HepG2 (cell line): ENCODE measurements at regions not wholly inside any gene's neighbourhood (a gene's known extent, or its start where the extent isn't known, plus 50 kb on each side); places are given as distances from the start of the nearest gene placed in this dataset.

ENCODE experiments used
- ATAC-seq: fragments of 200-7000 bp; cut with Tn5 transposase; 3 replicates; pipeline ENCODE4 v1.9.1; 2020; ENCODE audit warnings: mild to moderate bottlenecking, moderate library complexity
- BruUV-seq: library from RNA; stranded (reverse); fragments of 400-500 nt; replicated peaks from 2 replicates; lab custom pipeline; 2021; lab: Mats Ljungman, UMichigan
- CTCF ChIA-PET: fragments of 300-600 bp; formaldehyde crosslinking; extraction: SDS; loops from one replicate; lab custom pipeline; 2021; ENCODE audit warnings: low total read pairs, inconsistent platforms, low intra/inter-chr PET ratio; lab: Yijun Ruan, JAX
- POLR2A ChIA-PET: fragments of 350-600 bp; sonication (Branson Sonifier 250); formaldehyde crosslinking; loops from one replicate; lab custom pipeline; 2020; ENCODE audit warnings: antibody characterized with exemption, inconsistent platforms; lab: Yijun Ruan, JAX
- DNase-seq: peaks from one replicate; pipeline ENCODE4 v3.0.0-alpha.2; 2015; ENCODE audit warnings: low spot score
- FAIRE-seq: peaks from 3 replicates; lab custom pipeline; 2011; peaks lifted over from hg19 to GRCh38; lab: Jason Lieb, UNC
- H2AFZ ChIP-seq: one replicate; pipeline ENCODE4 v1.6.1; 2011; ENCODE audit warnings: low read length, inconsistent platforms
- H3K27ac ChIP-seq: fragments of 300-600 bp; 3 replicates; pipeline ENCODE4 v1.8.0; 2011; ENCODE audit warnings: mixed run types, mild to moderate bottlenecking, mixed read lengths, low read length, inconsistent platforms; ENCODE audit not compliant: insufficient read depth; ENCODE audit errors: extremely low read length
- H3K27me3 ChIP-seq, 2 experiments: fragments of 200-600 bp in 1 of 2; 2 replicates in 1 of 2; 3 replicates in 1 of 2; pipeline versions ENCODE4 v1.6.0 to v1.8.0; 2011; ENCODE audit warnings: low read length in 2 of 2, mild to moderate bottlenecking in 2 of 2, moderate library complexity in 2 of 2, inconsistent platforms in 1 of 2; ENCODE audit not compliant: insufficient read depth in 2 of 2, control insufficient read depth in 1 of 2
- H3K36me3 ChIP-seq, 2 experiments: fragments of 200-600 bp in 1 of 2; replicated peaks in 1 of 2; 2 replicates in 1 of 2; 3 replicates in 1 of 2; pipeline versions ENCODE4 v1.5.1 to v1.8.0; 2011; ENCODE audit warnings: low read length in 2 of 2, inconsistent platforms in 1 of 2; ENCODE audit not compliant: insufficient read depth in 2 of 2, control insufficient read depth in 1 of 2
- H3K4me1 ChIP-seq: 2 replicates; pipeline ENCODE4 v1.5.1; 2012; ENCODE audit warnings: low read length, inconsistent platforms; ENCODE audit not compliant: insufficient read depth
- H3K4me2 ChIP-seq: 2 replicates; pipeline ENCODE4 v1.6.0; 2011; ENCODE audit warnings: low read depth, low read length, inconsistent platforms
- H3K4me3 ChIP-seq, 3 experiments: fragments of 200-600 bp in 1 of 3; sonication (generic), shearing (Covaris generic) in 1 of 3; replicated peaks in 1 of 3; 2 replicates each; pipeline ENCODE4 v1.5.1; 2011 to 2016; ENCODE audit warnings: low read length in 3 of 3, inconsistent platforms in 2 of 3, low read depth in 2 of 3, mild to moderate bottlenecking in 2 of 3, control low read depth in 1 of 3, mixed read lengths in 1 of 3; ENCODE audit not compliant: insufficient read depth in 1 of 3
- H3K79me2 ChIP-seq: one replicate; pipeline ENCODE4 v1.6.1; 2011; ENCODE audit warnings: low read length, inconsistent platforms; ENCODE audit not compliant: insufficient read depth
- H3K9ac ChIP-seq: 2 replicates; pipeline ENCODE4 v1.6.0; 2011; ENCODE audit warnings: mild to moderate bottlenecking, low read depth, low read length, inconsistent platforms; ENCODE audit not compliant: insufficient read depth
- H3K9me3 ChIP-seq: 2 replicates; pipeline ENCODE4 v1.5.1; 2012; ENCODE audit warnings: mild to moderate bottlenecking, low read length
- H4K20me1 ChIP-seq: 2 replicates; pipeline ENCODE4 v1.6.0; 2011; ENCODE audit warnings: inconsistent platforms, mild to moderate bottlenecking, low read length, moderate library complexity; ENCODE audit not compliant: insufficient read depth
- CBX2 ChIP-seq, 2 experiments: fragments of 200-600 bp in 1 of 2; sonication (generic); formaldehyde crosslinking in 1 of 2; IDR thresholded peaks; 2 replicates each; pipeline versions ENCODE4 v1.7.0 to v1.8.1; 2018 to 2022; ENCODE audit warnings: low read depth in 2 of 2, low read length in 1 of 2, mild to moderate bottlenecking in 1 of 2, missing genetic modification reagents in 1 of 2
- CBX5 ChIP-seq: sonication (generic); formaldehyde crosslinking; IDR thresholded peaks from 2 replicates; pipeline ENCODE4 v1.4.0; 2020; ENCODE audit warnings: missing genetic modification reagents, borderline replicate concordance
- FLYWCH1 ChIP-seq: sonication (generic); formaldehyde crosslinking; IDR thresholded peaks from 2 replicates; pipeline ENCODE4 v1.8.1; 2023; ENCODE audit warnings: mild to moderate bottlenecking, missing genetic modification reagents
- GATAD1 ChIP-seq: IDR thresholded peaks from 2 replicates; pipeline ENCODE4 v1.6.1; 2016; ENCODE audit warnings: missing genetic modification reagents, missing compliant biosample characterization
- PRMT3 ChIP-seq: sonication (generic); formaldehyde crosslinking; IDR thresholded peaks from 2 replicates; pipeline ENCODE4 v1.8.1; 2022; ENCODE audit warnings: low read depth, mild to moderate bottlenecking, moderate library complexity, missing genetic modification reagents, borderline replicate concordance
- TEAD2 ChIP-seq: sonication (generic); formaldehyde crosslinking; IDR thresholded peaks from 2 replicates; pipeline ENCODE4 v1.9.0; 2021; ENCODE audit warnings: missing genetic modification reagents
- ZBTB7B ChIP-seq: sonication (generic); formaldehyde crosslinking; IDR thresholded peaks from 2 replicates; pipeline ENCODE4 v1.4.0; 2020; ENCODE audit warnings: missing genetic modification reagents
- ZKSCAN5 ChIP-seq: sonication (generic); formaldehyde crosslinking; IDR thresholded peaks from 2 replicates; pipeline ENCODE4 v1.5.1; 2020; ENCODE audit warnings: mild to moderate bottlenecking, missing genetic modification reagents
- ZMYM4 ChIP-seq: sonication (generic); formaldehyde crosslinking; IDR thresholded peaks from 2 replicates; pipeline ENCODE4 v1.8.1; 2023; ENCODE audit warnings: mild to moderate bottlenecking, missing genetic modification reagents
- ZNF510 ChIP-seq: sonication (generic); formaldehyde crosslinking; IDR thresholded peaks from 2 replicates; pipeline ENCODE4 v1.4.0; 2020; ENCODE audit warnings: low read depth, mild to moderate bottlenecking, missing genetic modification reagents
- ZNF607 ChIP-seq: sonication (generic); formaldehyde crosslinking; IDR thresholded peaks from 2 replicates; pipeline ENCODE4 v1.5.1; 2020; ENCODE audit warnings: missing genetic modification reagents, mild to moderate bottlenecking, borderline replicate concordance
- ZNF768 ChIP-seq: sonication (generic); formaldehyde crosslinking; IDR thresholded peaks from 2 replicates; pipeline ENCODE4 v1.4.0; 2020; ENCODE audit warnings: missing genetic modification reagents
- ZNF790 ChIP-seq: sonication (generic); formaldehyde crosslinking; IDR thresholded peaks from 2 replicates; pipeline ENCODE4 v1.8.0; 2022; ENCODE audit warnings: missing genetic modification reagents, mild to moderate bottlenecking, borderline replicate concordance
- WGBS: methylation state at CpG from one replicate; pipeline ENCODE4 v1.1.6; 2017; ENCODE audit warnings: low lambda C conversion rate; 5-methylcytosine and 5-hydroxymethylcytosine counted together
- in situ Hi-C: cut with HindIII; loops from 2 replicates; pipeline ENCODE4 v1.10.0; 2017; ENCODE audit warnings: low pct_unique_long_range_greater_than_20kb; ENCODE audit not compliant: extremely low pct_ligation_motif_present
- intact Hi-C: fragments of 100-400 bp; cut with micrococcal nuclease; formaldehyde crosslinking; loops from one replicate; pipeline ENCODE4 v1.10.0; 2022; ENCODE audit not compliant: unreplicated experiment
- TF ChIP-seq, protein P1 (sequence below): sonication (generic); formaldehyde crosslinking; IDR thresholded peaks from 2 replicates; pipeline ENCODE4 v1.4.0; 2020; ENCODE audit warnings: missing genetic modification reagents
- TF ChIP-seq, protein P2 (sequence below): sonication (generic); formaldehyde crosslinking; IDR thresholded peaks from 2 replicates; pipeline ENCODE4 v1.4.0; 2020; ENCODE audit warnings: mild to moderate bottlenecking, missing genetic modification reagents

DNA sequence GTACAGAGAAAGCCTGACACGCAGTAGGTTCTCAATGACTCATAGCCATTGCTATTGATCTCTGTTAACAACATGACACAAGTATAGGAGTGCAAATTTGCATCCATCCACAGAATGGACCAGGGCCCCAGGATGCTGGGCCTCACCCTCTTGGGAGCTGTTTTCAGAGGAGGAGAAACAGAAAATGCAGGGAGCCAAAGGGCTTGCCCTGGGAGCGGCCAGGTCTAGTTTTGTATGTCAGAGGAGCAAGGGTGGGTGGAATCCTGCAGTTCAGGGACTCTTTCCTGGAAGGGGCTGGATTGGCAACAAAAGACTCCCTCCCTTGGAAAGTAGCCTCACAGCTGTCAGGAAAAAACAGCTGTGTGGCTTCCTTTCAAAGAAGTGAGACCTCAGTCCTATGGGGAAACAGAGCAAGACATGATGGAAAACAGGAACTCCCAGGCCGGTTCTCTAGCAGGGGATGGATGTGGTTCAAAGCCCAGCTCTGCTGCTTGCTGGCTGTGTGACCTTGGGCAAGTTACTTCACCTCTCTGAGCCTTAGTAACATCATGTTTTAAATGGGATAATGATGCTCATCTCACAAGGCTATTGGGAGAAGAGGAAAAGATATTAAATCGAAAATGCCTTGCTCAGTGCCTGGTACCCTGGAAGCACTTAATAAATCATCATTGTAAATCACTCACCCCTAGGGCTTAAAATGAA lies 50.5 kb upstream of the SH3PXD2B start:
- H3K79me2 ChIP-seq, result no peaks in the 10 kb centered on the region

DNA sequence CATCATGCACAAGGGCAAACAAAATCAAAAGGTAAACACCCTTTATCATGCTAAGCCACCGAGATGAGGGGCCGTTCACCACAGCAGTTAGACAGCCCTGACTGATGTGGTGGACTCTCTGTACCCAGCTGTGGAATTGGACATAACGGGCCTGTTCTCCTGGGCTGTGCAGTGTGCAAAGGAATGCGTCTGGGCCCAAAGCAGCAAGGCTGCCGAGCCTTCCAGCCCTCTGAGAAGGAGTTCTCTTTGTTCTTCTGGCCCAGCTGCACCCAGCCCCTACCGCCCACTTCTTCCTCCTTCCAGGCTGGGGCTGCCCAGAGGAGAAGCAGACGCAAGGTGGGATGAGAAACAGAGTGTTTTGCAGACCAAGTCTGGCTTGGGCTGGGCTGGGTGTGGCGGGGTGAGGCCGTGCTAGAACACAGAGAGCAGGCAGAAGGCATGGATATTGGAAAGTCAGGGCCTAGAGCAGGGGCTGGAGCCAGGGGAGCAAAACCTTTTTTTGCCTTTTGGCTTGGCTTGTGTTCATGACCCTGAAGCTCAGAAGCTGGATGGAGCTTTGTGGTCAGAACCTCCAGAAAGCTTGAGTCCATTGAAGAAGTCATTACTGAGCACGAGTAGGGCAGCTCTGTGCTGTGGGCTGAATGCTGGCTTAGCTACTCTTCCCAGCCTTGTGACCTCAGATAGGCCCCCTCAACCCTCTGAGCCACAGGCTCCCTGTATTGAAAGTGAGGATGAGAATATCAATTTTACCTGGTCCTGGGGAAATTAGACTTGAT lies 49.8 kb upstream of the SH3PXD2B start:
- Histone ChIP-seq H3K27me3 (peaks cover 3 to 8% of the 10 kb centered on the region in 2 experiments; a peak in 1 of 5 replicates), H3K36me3 (no peaks in the 10 kb centered on the region), H3K27ac (no peak overlapping the region), H3K9ac (no peak overlapping the region), H3K79me2 (no peaks in the 10 kb centered on the region), H3K4me2 (no peak overlapping the region), H3K4me1 (no peaks in the 10 kb centered on the region), H4K20me1 (no peaks in the 10 kb centered on the region), H3K4me3 (no peak overlapping the region), H3K9me3 (no peaks in the 10 kb centered on the region), H2AFZ (no peak overlapping the region)
- no TSS peak for BruUV-seq
- POLR2A ChIA-PET, result no interaction called here
- no peak for DNase-seq
- intact Hi-C loops, result no loop called here
- WGBS, result 30% methylated on average over 9 of the region's 10 CpGs
- in situ Hi-C loops, result no loop called here
- ATAC-seq, result no peak
- no peak for FAIRE-seq
- CTCF ChIA-PET, result no interaction called here
- TF ChIP-seq FLYWCH1 (CRISPR knock-in tag), result no peak
- no peak for TF ChIP-seq CBX2 (IDR thresholded peaks at IDR 0.05; ENCODE audit: low read depth, low read length)
- no peak for TF ChIP-seq CBX2 (CRISPR knock-in tag; IDR thresholded peaks at IDR 0.05; ENCODE audit: low read depth)
- TF ChIP-seq ZKSCAN5, result no peak
- TF ChIP-seq, protein P1, sequence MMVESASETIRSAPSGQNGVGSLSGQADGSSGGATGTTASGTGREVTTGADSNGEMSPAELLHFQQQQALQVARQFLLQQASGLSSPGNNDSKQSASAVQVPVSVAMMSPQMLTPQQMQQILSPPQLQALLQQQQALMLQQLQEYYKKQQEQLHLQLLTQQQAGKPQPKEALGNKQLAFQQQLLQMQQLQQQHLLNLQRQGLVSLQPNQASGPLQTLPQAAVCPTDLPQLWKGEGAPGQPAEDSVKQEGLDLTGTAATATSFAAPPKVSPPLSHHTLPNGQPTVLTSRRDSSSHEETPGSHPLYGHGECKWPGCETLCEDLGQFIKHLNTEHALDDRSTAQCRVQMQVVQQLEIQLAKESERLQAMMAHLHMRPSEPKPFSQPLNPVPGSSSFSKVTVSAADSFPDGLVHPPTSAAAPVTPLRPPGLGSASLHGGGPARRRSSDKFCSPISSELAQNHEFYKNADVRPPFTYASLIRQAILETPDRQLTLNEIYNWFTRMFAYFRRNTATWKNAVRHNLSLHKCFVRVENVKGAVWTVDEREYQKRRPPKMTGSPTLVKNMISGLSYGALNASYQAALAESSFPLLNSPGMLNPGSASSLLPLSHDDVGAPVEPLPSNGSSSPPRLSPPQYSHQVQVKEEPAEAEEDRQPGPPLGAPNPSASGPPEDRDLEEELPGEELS (CRISPR knock-in tag), result no peak
- TF ChIP-seq ZBTB7B (CRISPR knock-in tag), result no peak
- TF ChIP-seq ZNF607 (CRISPR knock-in tag), result no peak
- TF ChIP-seq GATAD1, result no peak
- TF ChIP-seq CBX5, result no peak
- TF ChIP-seq TEAD2 (CRISPR knock-in tag), result no peak
- TF ChIP-seq, protein P2, sequence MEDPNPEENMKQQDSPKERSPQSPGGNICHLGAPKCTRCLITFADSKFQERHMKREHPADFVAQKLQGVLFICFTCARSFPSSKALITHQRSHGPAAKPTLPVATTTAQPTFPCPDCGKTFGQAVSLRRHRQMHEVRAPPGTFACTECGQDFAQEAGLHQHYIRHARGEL (CRISPR knock-in tag), result no peak
- no peak for TF ChIP-seq ZNF510 (CRISPR knock-in tag)
- no peak for TF ChIP-seq PRMT3 (CRISPR knock-in tag)
- TF ChIP-seq ZNF790 (CRISPR knock-in tag), result no peak

More for the DNA sequence above, 50.5 kb upstream of the SH3PXD2B start:
- Histone ChIP-seq H3K4me2 (no peak overlapping the region), H3K9ac (no peak overlapping the region), H4K20me1 (no peaks in the 10 kb centered on the region), H3K27ac (no peak overlapping the region), H3K36me3 (no peaks in the 10 kb centered on the region), H3K27me3 (peaks cover 3 to 11% of the 10 kb centered on the region in 2 experiments; a peak in 1 of 5 replicates), H2AFZ (no peak overlapping the region), H3K4me3 (no peak overlapping the region), H3K9me3 (no peaks in the 10 kb centered on the region), H3K4me1 (no peaks in the 10 kb centered on the region)
- 22% methylated on average over 4 of the region's 4 CpGs for WGBS
- ATAC-seq (no peak), DNase-seq (no peak), FAIRE-seq (no peak)
- BruUV-seq, result no TSS peak
- CTCF ChIA-PET, result no interaction called here
- in situ Hi-C loops, result no loop called here
- POLR2A ChIA-PET, result no interaction called here
- intact Hi-C loops, result no loop called here
- TF ChIP-seq ZMYM4 (CRISPR knock-in tag), result no peak
- peak; percentile 43; the same call in 1 of the 2 replicates for TF ChIP-seq ZNF768 (CRISPR knock-in tag)
